ENCODE measurements at regions not wholly inside any gene's neighbourhood (a gene's known extent, or its start where the extent isn't known, plus 50 kb on each side); places are given as distances from the start of the nearest gene placed in this dataset.

DNA sequence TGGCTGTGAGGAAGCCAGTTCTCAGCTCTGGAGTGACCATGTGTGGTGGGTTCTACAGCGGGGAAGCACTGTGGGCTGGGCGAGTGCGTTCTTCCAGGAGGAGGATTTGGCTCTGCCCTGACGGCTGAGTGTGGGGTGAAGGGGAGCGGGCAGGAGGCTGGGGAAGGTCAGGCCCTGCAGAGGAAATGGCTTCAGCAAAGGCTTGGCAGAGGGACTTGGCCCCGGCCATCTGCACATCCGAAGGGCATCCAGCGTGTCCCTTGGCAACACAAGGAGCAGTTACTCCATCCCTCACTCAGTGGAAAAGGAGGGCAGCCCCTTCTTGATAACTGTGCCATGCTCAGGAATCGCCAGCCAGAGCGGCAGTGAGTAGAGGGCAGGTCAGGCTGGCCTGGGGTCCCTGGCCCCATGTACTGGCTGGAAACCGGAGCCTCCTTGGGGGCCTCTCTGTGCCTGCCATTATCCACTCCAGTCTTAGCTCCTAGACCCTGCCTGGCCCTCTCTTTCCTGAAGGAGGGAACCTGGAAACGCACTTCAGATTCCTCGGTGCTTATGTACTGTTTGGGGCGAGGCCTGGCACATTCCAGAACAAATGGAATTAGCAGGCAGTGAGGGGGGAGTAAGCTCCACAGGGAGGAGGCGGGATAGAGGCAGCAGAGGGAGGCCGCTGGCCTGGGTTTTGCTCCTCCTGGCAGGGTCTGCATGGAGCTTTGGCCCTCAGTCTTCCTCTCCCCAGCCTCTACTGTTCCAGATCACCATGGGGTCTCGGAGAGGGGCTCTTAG is 133.6 kb upstream of the NCOR2 start:
- H3K4me1 Mint-ChIP-seq (ENCODE audit: low read depth, unreplicated experiment): peaks cover 10% of the 10 kb centered on the region
- H3K9me3 Mint-ChIP-seq (ENCODE audit: unreplicated experiment): no peaks in the 10 kb centered on the region
- Histone ChIP-seq H3K27ac (ENCODE audit: low read depth, low read length) (no peak overlapping the region), H3K4me1 (ENCODE audit: insufficient read depth, low read length) (peaks cover 25% of the 10 kb centered on the region), H3K27me3 (ENCODE audit: insufficient read depth, low read length) (no peaks in the 10 kb centered on the region), H2AFZ (ENCODE audit: low read depth, low read length) (peak overlapping the region; percentile 13), H4K20me1 (ENCODE audit: insufficient read depth, low read length) (no peaks in the 10 kb centered on the region), H3K9ac (ENCODE audit: low read length) (peak overlapping the region; percentile 15), H3K4me2 (ENCODE audit: low read length) (peak overlapping the region; percentile 30), H3K36me3 (ENCODE audit: insufficient read depth, low read length) (no peaks in the 10 kb centered on the region), H3K4me3 (ENCODE audit: insufficient read depth, low read depth, low read length) (no peak overlapping the region), H3K79me2 (ENCODE audit: insufficient read depth, low read length) (no peaks in the 10 kb centered on the region), H3K9me3 (ENCODE audit: insufficient read depth, low read depth, low read length) (no peaks in the 10 kb centered on the region)
- DNase-seq (ENCODE audit: low read depth) (peak; percentile 89), FAIRE-seq (no peak)
- H3K36me3 Mint-ChIP-seq (ENCODE audit: low read depth, unreplicated experiment): no peaks in the 10 kb centered on the region
- H3K4me3 Mint-ChIP-seq (ENCODE audit: unreplicated experiment): no peak overlapping the region
- TF ChIP-seq EZH2 (IDR thresholded peaks at IDR 0.05; ENCODE audit: insufficient read depth, low read length) (no peak), CTCF (IDR thresholded peaks at IDR 0.05; ENCODE audit: insufficient read depth, low read depth, low read length) (no peak)
- H3K27ac Mint-ChIP-seq (ENCODE audit: unreplicated experiment): peak overlapping the region; percentile 80
- H3K27me3 Mint-ChIP-seq (ENCODE audit: low read depth, unreplicated experiment): peaks cover 9% of the 10 kb centered on the region

- DNase-seq (ENCODE audit: low read depth): no peak
- Histone ChIP-seq H3K9me3 (ENCODE audit: insufficient read depth, low read depth, low read length) (no peaks in the 10 kb centered on the region), H3K27ac (ENCODE audit: low read depth, low read length) (no peak overlapping the region), H3K4me1 (ENCODE audit: insufficient read depth, low read length) (peaks cover 33% of the 10 kb centered on the region), H3K4me2 (ENCODE audit: low read length) (no peak overlapping the region), H3K4me3 (ENCODE audit: insufficient read depth, low read depth, low read length) (no peak overlapping the region), H3K79me2 (ENCODE audit: insufficient read depth, low read length) (no peaks in the 10 kb centered on the region), H2AFZ (ENCODE audit: low read depth, low read length) (no peak overlapping the region), H3K27me3 (ENCODE audit: insufficient read depth, low read length) (no peaks in the 10 kb centered on the region), H3K36me3 (ENCODE audit: insufficient read depth, low read length) (no peaks in the 10 kb centered on the region), H4K20me1 (ENCODE audit: insufficient read depth, low read length) (no peaks in the 10 kb centered on the region), H3K9ac (ENCODE audit: low read length) (no peak overlapping the region)
- H3K9me3 Mint-ChIP-seq (ENCODE audit: unreplicated experiment): no peaks in the 10 kb centered on the region
- peaks cover 10% of the 10 kb centered on the region for H3K4me1 Mint-ChIP-seq (ENCODE audit: low read depth, unreplicated experiment)
- H3K27ac Mint-ChIP-seq (ENCODE audit: unreplicated experiment): no peak overlapping the region
- H3K36me3 Mint-ChIP-seq (ENCODE audit: low read depth, unreplicated experiment): no peaks in the 10 kb centered on the region
- no peak overlapping the region for H3K4me3 Mint-ChIP-seq (ENCODE audit: unreplicated experiment)
- no peak for TF ChIP-seq EZH2 (IDR thresholded peaks at IDR 0.05; ENCODE audit: insufficient read depth, low read length)
- peaks cover 9% of the 10 kb centered on the region for H3K27me3 Mint-ChIP-seq (ENCODE audit: low read depth, unreplicated experiment)
- no peak for FAIRE-seq
These were observed 132.5 kb upstream of the NCOR2 start for GRCh38 chr12:124699909-124700308.

DNA sequence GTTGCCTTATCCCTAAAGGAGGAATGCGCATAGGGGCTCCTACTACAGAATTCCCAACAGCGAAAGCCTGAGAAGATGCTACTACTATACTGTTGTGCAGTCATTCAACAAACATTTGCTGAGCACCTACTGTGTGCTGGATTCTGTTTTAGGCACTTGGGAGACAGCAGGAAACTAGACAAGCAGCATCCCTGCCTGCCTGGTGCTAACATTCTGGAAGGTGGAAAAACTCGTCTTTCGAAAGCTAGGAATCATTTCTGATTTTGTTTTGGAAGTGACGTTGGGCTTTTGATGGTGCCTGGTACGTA is 131.5 kb upstream of the NCOR2 start:
- H3K9me3 Mint-ChIP-seq (ENCODE audit: unreplicated experiment): no peaks in the 10 kb centered on the region
- Histone ChIP-seq H4K20me1 (ENCODE audit: insufficient read depth, low read length) (no peaks in the 10 kb centered on the region), H3K9ac (ENCODE audit: low read length) (peak overlapping the region; percentile 62), H3K36me3 (ENCODE audit: insufficient read depth, low read length) (no peaks in the 10 kb centered on the region), H3K27ac (ENCODE audit: low read depth, low read length) (peak overlapping the region; percentile 67), H3K27me3 (ENCODE audit: insufficient read depth, low read length) (no peaks in the 10 kb centered on the region), H3K4me3 (ENCODE audit: insufficient read depth, low read depth, low read length) (no peak overlapping the region), H3K9me3 (ENCODE audit: insufficient read depth, low read depth, low read length) (no peaks in the 10 kb centered on the region), H2AFZ (ENCODE audit: low read depth, low read length) (no peak overlapping the region), H3K4me1 (ENCODE audit: insufficient read depth, low read length) (peaks cover 41% of the 10 kb centered on the region), H3K79me2 (ENCODE audit: insufficient read depth, low read length) (no peaks in the 10 kb centered on the region), H3K4me2 (ENCODE audit: low read length) (no peak overlapping the region)
- H3K27ac Mint-ChIP-seq (ENCODE audit: unreplicated experiment): no peak overlapping the region
- TF ChIP-seq EZH2 (IDR thresholded peaks at IDR 0.05; ENCODE audit: insufficient read depth, low read length) (no peak), CTCF (IDR thresholded peaks at IDR 0.05; ENCODE audit: insufficient read depth, low read depth, low read length) (no peak)
- no peak overlapping the region for H3K4me3 Mint-ChIP-seq (ENCODE audit: unreplicated experiment)
- no peak for DNase-seq (ENCODE audit: low read depth)
- no peak for FAIRE-seq
- peaks cover 10% of the 10 kb centered on the region for H3K4me1 Mint-ChIP-seq (ENCODE audit: low read depth, unreplicated experiment)
- peaks cover 9% of the 10 kb centered on the region for H3K27me3 Mint-ChIP-seq (ENCODE audit: low read depth, unreplicated experiment)
- no peaks in the 10 kb centered on the region for H3K36me3 Mint-ChIP-seq (ENCODE audit: low read depth, unreplicated experiment)
